ENCODE measurements at regions not wholly inside any gene's neighbourhood (a gene's known extent, or its start where the extent isn't known, plus 50 kb on each side); places are given as distances from the start of the nearest gene placed in this dataset.

GRCh38 chr4:63315651-63316050, 1093.6 kb downstream of the TECRL start:
- DNase-seq (ENCODE audit: low spot score), result no peak
- H3K27me3 ChIP-seq, result no peaks in the 10 kb centered on the region
- H3K36me3 ChIP-seq, result no peaks in the 10 kb centered on the region
- H3K4me3 ChIP-seq, result no peak overlapping the region
- H3K9me3 ChIP-seq, result no peaks in the 10 kb centered on the region
- no peaks in the 10 kb centered on the region for H3K4me1 ChIP-seq
- no peak overlapping the region for H3K27ac ChIP-seq
- TF ChIP-seq, protein P1, sequence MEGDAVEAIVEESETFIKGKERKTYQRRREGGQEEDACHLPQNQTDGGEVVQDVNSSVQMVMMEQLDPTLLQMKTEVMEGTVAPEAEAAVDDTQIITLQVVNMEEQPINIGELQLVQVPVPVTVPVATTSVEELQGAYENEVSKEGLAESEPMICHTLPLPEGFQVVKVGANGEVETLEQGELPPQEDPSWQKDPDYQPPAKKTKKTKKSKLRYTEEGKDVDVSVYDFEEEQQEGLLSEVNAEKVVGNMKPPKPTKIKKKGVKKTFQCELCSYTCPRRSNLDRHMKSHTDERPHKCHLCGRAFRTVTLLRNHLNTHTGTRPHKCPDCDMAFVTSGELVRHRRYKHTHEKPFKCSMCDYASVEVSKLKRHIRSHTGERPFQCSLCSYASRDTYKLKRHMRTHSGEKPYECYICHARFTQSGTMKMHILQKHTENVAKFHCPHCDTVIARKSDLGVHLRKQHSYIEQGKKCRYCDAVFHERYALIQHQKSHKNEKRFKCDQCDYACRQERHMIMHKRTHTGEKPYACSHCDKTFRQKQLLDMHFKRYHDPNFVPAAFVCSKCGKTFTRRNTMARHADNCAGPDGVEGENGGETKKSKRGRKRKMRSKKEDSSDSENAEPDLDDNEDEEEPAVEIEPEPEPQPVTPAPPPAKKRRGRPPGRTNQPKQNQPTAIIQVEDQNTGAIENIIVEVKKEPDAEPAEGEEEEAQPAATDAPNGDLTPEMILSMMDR (IDR thresholded peaks at IDR 0.05), result no peak

DNA sequence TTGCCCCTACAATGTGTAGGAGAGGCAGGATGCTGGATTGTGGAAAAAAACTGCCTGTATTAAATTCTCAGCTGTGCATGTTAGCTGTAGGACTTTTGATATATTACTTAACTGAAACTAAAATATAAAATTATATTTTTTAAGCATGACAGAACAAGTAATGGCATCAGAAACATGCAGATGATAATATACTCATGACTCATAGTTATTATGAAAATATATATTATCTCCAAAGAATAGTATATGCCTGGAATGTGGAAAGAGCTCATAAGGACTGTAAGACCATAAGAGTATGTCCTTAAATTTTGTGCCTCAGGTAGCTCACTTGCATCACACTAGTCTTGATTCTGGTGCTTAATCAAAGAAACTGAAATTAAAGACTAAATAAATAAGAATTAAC, 1100.6 kb downstream of the TECRL start:
- DNase-seq (ENCODE audit: low spot score), result no peak
- no peaks in the 10 kb centered on the region for H3K4me1 ChIP-seq

DNA sequence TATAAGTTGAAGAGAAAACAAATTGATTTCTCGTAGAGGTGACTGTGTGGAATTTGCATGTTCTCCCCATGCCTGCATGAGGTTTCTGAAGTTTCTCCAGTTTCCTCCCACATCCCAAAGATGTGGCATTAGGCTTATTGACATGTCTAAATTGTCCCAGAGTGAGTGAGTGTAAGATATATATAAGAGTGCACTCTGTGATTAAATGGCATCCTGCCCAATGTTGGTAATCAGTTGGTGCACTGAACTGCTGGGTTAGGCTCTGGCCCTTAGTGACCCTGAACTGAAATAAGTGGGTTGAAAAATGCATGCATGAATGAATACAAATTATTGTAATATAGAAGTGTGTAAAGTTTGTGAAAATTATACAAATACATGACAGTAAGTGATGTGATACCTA, 1106.5 kb downstream of the TECRL start:
- TF ChIP-seq, protein P1 (IDR thresholded peaks at IDR 0.05), result no peak

More for the DNA sequence above, 1100.6 kb downstream of the TECRL start:
- H3K4me3 ChIP-seq, result no peak overlapping the region
- H3K9me3 ChIP-seq, result no peaks in the 10 kb centered on the region
- H3K36me3 ChIP-seq, result no peaks in the 10 kb centered on the region
- H3K27ac ChIP-seq, result no peak overlapping the region
- no peaks in the 10 kb centered on the region for H3K27me3 ChIP-seq
- TF ChIP-seq, protein P1 (IDR thresholded peaks at IDR 0.05), result no peak

DNA sequence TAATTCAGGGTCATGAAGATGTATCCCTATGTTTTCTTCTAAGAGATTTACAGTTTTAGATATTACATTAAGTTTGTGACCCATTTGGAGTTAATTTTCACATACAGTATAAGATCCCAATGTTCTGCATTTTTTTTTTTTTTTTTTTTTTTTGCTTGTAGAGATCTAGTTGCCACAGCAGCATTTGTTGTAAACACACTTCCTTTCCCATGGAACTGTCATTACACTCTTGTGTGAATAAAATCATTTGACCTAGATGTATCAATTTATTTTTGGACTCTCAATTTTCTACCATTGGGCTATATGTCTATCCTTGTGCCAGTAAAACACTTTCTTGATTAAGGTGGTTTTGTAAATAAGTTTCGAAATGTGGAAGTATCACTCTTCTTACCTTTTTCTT, 1107.2 kb downstream of the TECRL start:
- H3K4me3 ChIP-seq, result no peak overlapping the region
- no peaks in the 10 kb centered on the region for H3K27me3 ChIP-seq
- H3K9me3 ChIP-seq, result no peaks in the 10 kb centered on the region
- H3K36me3 ChIP-seq, result no peaks in the 10 kb centered on the region
- TF ChIP-seq, protein P1 (IDR thresholded peaks at IDR 0.05), result no peak
- H3K4me1 ChIP-seq, result no peaks in the 10 kb centered on the region
- H3K27ac ChIP-seq, result no peak overlapping the region
- no peak for DNase-seq (ENCODE audit: low spot score)

More for the DNA sequence above, 1106.5 kb downstream of the TECRL start:
- H3K4me3 ChIP-seq, result no peak overlapping the region
- H3K4me1 ChIP-seq, result no peaks in the 10 kb centered on the region
- no peak for DNase-seq (ENCODE audit: low spot score)
- H3K9me3 ChIP-seq, result no peaks in the 10 kb centered on the region
- H3K27me3 ChIP-seq, result no peaks in the 10 kb centered on the region
- no peaks in the 10 kb centered on the region for H3K36me3 ChIP-seq
- no peak overlapping the region for H3K27ac ChIP-seq

- Histone ChIP-seq H3K36me3 (no peaks in the 10 kb centered on the region), H3K9me3 (no peaks in the 10 kb centered on the region), H3K4me3 (no peak overlapping the region), H3K4me1 (no peaks in the 10 kb centered on the region), H3K27ac (no peak overlapping the region), H3K27me3 (no peaks in the 10 kb centered on the region)
- TF ChIP-seq, protein P1 (IDR thresholded peaks at IDR 0.05), result peak in 1 of 2 donors; percentile 36
- no peak for DNase-seq (ENCODE audit: low spot score)
Observed at GRCh38 chr4:63296773-63297172, 1112.5 kb downstream of the TECRL start.

- Histone ChIP-seq H3K27me3 (no peaks in the 10 kb centered on the region), H3K27ac (no peak overlapping the region), H3K4me3 (no peak overlapping the region), H3K9me3 (no peaks in the 10 kb centered on the region), H3K4me1 (no peaks in the 10 kb centered on the region), H3K36me3 (no peaks in the 10 kb centered on the region)
- TF ChIP-seq, protein P1 (IDR thresholded peaks at IDR 0.05), result no peak
- DNase-seq (ENCODE audit: low spot score), result no peak
Observed at GRCh38 chr4:63275491-63275890, 1133.8 kb downstream of the TECRL start.
